Thoracic aorta (tissue), 2 donors: ENCODE measurements at regions not wholly inside any gene's neighbourhood (a gene's known extent, or its start where the extent isn't known, plus 50 kb on each side); places are given as distances from the start of the nearest gene placed in this dataset.

Source experiments
- ATAC-seq: fragments of 150-250 bp; one replicate; pipeline ENCODE4 v1.8.0; 2017; ENCODE audit warnings: low read depth; ENCODE audit not compliant: insufficient number of reproducible peaks, low FRiP score
- DNase-seq: peaks from one replicate; pipeline ENCODE4 v3.0.0-alpha.2; 2020; ENCODE audit warnings: low spot score
- H3K27ac ChIP-seq, 2 donors: fragments of 200-600 bp; sonication (generic); 1 replicate in 1 of 2; 2 replicates in 1 of 2; pipeline ENCODE4 v1.5.1; 2016; ENCODE audit warnings: mild to moderate bottlenecking in 2 of 2, moderate library complexity in 2 of 2
- H3K27me3 ChIP-seq: fragments of 200-600 bp; sonication (generic); replicated peaks from 2 replicates; pipeline ENCODE4 v1.6.0; 2016; ENCODE audit warnings: mild to moderate bottlenecking; ENCODE audit not compliant: insufficient read depth
- H3K36me3 ChIP-seq: fragments of 200-600 bp; sonication (generic); one replicate; pipeline ENCODE4 v1.5.1; 2016
- H3K4me1 ChIP-seq, 2 donors: fragments of 200-600 bp; sonication (generic); 1 replicate in 1 of 2; 2 replicates in 1 of 2; pipeline versions ENCODE4 v1.5.1 to v1.6.0; 2016; ENCODE audit warnings: low read depth in 2 of 2, mild to moderate bottlenecking in 1 of 2; ENCODE audit not compliant: control insufficient read depth in 1 of 2
- H3K4me3 ChIP-seq: fragments of 200-600 bp; sonication (generic); 2 replicates; pipeline ENCODE4 v1.5.1; 2016; ENCODE audit warnings: mild to moderate bottlenecking
- H3K9me3 ChIP-seq: fragments of 200-600 bp; sonication (generic); 2 replicates; pipeline ENCODE4 v1.5.1; 2016
- CTCF ChIP-seq: fragments of 200-600 bp; sonication (generic); IDR thresholded peaks from one replicate; pipeline ENCODE4 v1.5.1; 2019; ENCODE audit warnings: antibody characterized with exemption

- DNase-seq, result no peak
- H3K27me3 ChIP-seq, result no peaks in the 10 kb centered on the region
- no peak overlapping the region for H3K4me3 ChIP-seq
- peaks cover 0 to 9% of the 10 kb centered on the region in 2 donors for H3K4me1 ChIP-seq
- H3K27ac ChIP-seq, result no peak overlapping the region
- no peaks in the 10 kb centered on the region for H3K9me3 ChIP-seq
- TF ChIP-seq CTCF, result no peak
- no peak for ATAC-seq
- no peaks in the 10 kb centered on the region for H3K36me3 ChIP-seq
Measured at GRCh38 chr14:101069228-101069549, 165.7 kb upstream of the RTL1 start.

- no peak for DNase-seq
- Histone ChIP-seq H3K27ac (no peak overlapping the region), H3K4me3 (no peak overlapping the region), H3K9me3 (no peaks in the 10 kb centered on the region), H3K36me3 (no peaks in the 10 kb centered on the region), H3K27me3 (no peaks in the 10 kb centered on the region), H3K4me1 (peaks cover 0 to 9% of the 10 kb centered on the region in 2 donors)
- no peak for ATAC-seq
- no peak for TF ChIP-seq CTCF
Measured at GRCh38 chr14:101069666-101070362, 166.3 kb upstream of the RTL1 start.

- TF ChIP-seq CTCF, result no peak
- ATAC-seq, result no peak
Measured at GRCh38 chr14:101070540-101071492, 167.3 kb upstream of the RTL1 start.

GRCh38 chr14:101071493-101071906, 168.0 kb upstream of the RTL1 start:
- ATAC-seq (no peak), DNase-seq (no peak)
- H3K36me3 ChIP-seq, result no peaks in the 10 kb centered on the region
- no peak for TF ChIP-seq CTCF
- H3K4me1 ChIP-seq, result peaks cover 0 to 9% of the 10 kb centered on the region in 2 donors
- no peak overlapping the region for H3K4me3 ChIP-seq
- no peak overlapping the region for H3K27ac ChIP-seq
- H3K9me3 ChIP-seq, result no peaks in the 10 kb centered on the region
- H3K27me3 ChIP-seq, result no peaks in the 10 kb centered on the region

More at GRCh38 chr14:101070540-101071492, 167.3 kb upstream of the RTL1 start:
- Histone ChIP-seq H3K4me3 (no peak overlapping the region), H3K27ac (no peak overlapping the region), H3K4me1 (peaks cover 0 to 9% of the 10 kb centered on the region in 2 donors), H3K36me3 (no peaks in the 10 kb centered on the region), H3K9me3 (no peaks in the 10 kb centered on the region), H3K27me3 (no peaks in the 10 kb centered on the region)
- no peak for DNase-seq

GRCh38 chr14:101072070-101072469, 168.5 kb upstream of the RTL1 start:
- H3K27ac ChIP-seq, result no peak overlapping the region
- DNase-seq (no peak), ATAC-seq (no peak)
- no peaks in the 10 kb centered on the region for H3K27me3 ChIP-seq
- H3K36me3 ChIP-seq, result no peaks in the 10 kb centered on the region
- H3K9me3 ChIP-seq, result no peaks in the 10 kb centered on the region
- H3K4me3 ChIP-seq, result no peak overlapping the region
- H3K4me1 ChIP-seq, result peaks cover 0 to 12% of the 10 kb centered on the region in 2 donors
- no peak for TF ChIP-seq CTCF
